ENCODE measurements at regions not wholly inside any gene's neighbourhood (a gene's known extent, or its start where the extent isn't known, plus 50 kb on each side); places are given as distances from the start of the nearest gene placed in this dataset.

- TF ChIP-seq CTCF (IDR thresholded peaks at IDR 0.05) (no peak), POLR2A (IDR thresholded peaks at IDR 0.05) (no peak)
These were observed 127.9 kb downstream of the PTCSC3 start for GRCh38 chr14:36048667-36049066.

Measured in heart left ventricle (tissue), 13 donors.